Tibial artery (tissue), 4 donors: ENCODE measurements at regions not wholly inside any gene's neighbourhood (a gene's known extent, or its start where the extent isn't known, plus 50 kb on each side); places are given as distances from the start of the nearest gene placed in this dataset.

Experiments
- DNase-seq, 2 donors: peaks; one replicate each; pipeline ENCODE4 v3.0.0-alpha.2; 2019
- H3K27ac ChIP-seq, 2 donors: fragments of 200-600 bp; sonication (generic) in 1 of 2; 1 replicate in 1 of 2; 2 replicates in 1 of 2; pipeline ENCODE4 v1.5.1; 2018 to 2019; ENCODE audit warnings: mild to moderate bottlenecking in 1 of 2
- H3K27me3 ChIP-seq, 2 donors: fragments of 200-600 bp; sonication (generic) in 1 of 2; one replicate each; pipeline versions ENCODE4 v1.5.1 to v1.6.0; 2016 to 2019
- H3K36me3 ChIP-seq, 3 donors: fragments of 200-600 bp; sonication (generic) in 2 of 3; one replicate each; pipeline ENCODE4 v1.5.1; 2016 to 2019; ENCODE audit warnings: mild to moderate bottlenecking in 2 of 3
- H3K4me1 ChIP-seq, 4 donors: fragments of 200-600 bp; sonication (generic) in 2 of 4; 1 replicate in 3 of 4; 2 replicates in 1 of 4; pipeline ENCODE4 v1.5.1; 2016 to 2019
- H3K4me3 ChIP-seq, 2 donors: fragments of 200-600 bp; sonication (generic) in 1 of 2; 1 replicate in 1 of 2; 2 replicates in 1 of 2; pipeline ENCODE4 v1.5.1; 2018 to 2019; ENCODE audit warnings: mild to moderate bottlenecking in 2 of 2
- H3K9me3 ChIP-seq, 3 donors: fragments of 200-600 bp; sonication (generic) in 1 of 3; one replicate each; pipeline ENCODE4 v1.5.1; 2016 to 2019
- CTCF ChIP-seq, 2 experiments: fragments of 200-600 bp in 1 of 2; fragments of 450-650 bp in 1 of 2; IDR thresholded peaks; one replicate each; pipeline ENCODE4 v1.5.1; 2017 to 2019; ENCODE audit warnings: antibody characterized with exemption in 2 of 2, mild to moderate bottlenecking in 1 of 2, moderate library complexity in 1 of 2
- intact Hi-C: fragments of 100-400 bp; cut with DNase I; formaldehyde crosslinking; loops from one replicate; pipeline ENCODE4 v1.15.0; 2023; ENCODE audit warnings: low total_unique reads

- TF ChIP-seq CTCF (IDR thresholded peaks at IDR 0.05): no peak
- DNase-seq: no peak
- intact Hi-C loops: no loop called here
- H3K36me3 ChIP-seq: no peaks in the 10 kb centered on the region
- no peak overlapping the region for H3K27ac ChIP-seq
- no peaks in the 10 kb centered on the region for H3K4me1 ChIP-seq
- no peak overlapping the region for H3K4me3 ChIP-seq
- H3K27me3 ChIP-seq: no peaks in the 10 kb centered on the region
- no peaks in the 10 kb centered on the region for H3K9me3 ChIP-seq
These were observed 588.3 kb downstream of the BNC2 start for GRCh38 chr9:16282216-16282615.

- DNase-seq: no peak
- TF ChIP-seq CTCF (IDR thresholded peaks at IDR 0.05): no peak
- no peaks in the 10 kb centered on the region for H3K36me3 ChIP-seq
- no peak overlapping the region for H3K4me3 ChIP-seq
- no peaks in the 10 kb centered on the region for H3K4me1 ChIP-seq
- H3K27ac ChIP-seq: no peak overlapping the region
- no peaks in the 10 kb centered on the region for H3K27me3 ChIP-seq
- H3K9me3 ChIP-seq: no peaks in the 10 kb centered on the region
- intact Hi-C loops: no loop called here
These were observed 587.8 kb downstream of the BNC2 start for GRCh38 chr9:16282718-16283117.

GRCh38 chr9:16286160-16286559, 584.3 kb downstream of the BNC2 start:
- Histone ChIP-seq H3K27me3 (no peaks in the 10 kb centered on the region), H3K27ac (no peak overlapping the region), H3K4me1 (no peaks in the 10 kb centered on the region), H3K4me3 (no peak overlapping the region), H3K36me3 (no peaks in the 10 kb centered on the region), H3K9me3 (no peaks in the 10 kb centered on the region)
- TF ChIP-seq CTCF (IDR thresholded peaks at IDR 0.05): no peak
- DNase-seq: no peak
- intact Hi-C loops: no loop called here

- Histone ChIP-seq H3K27me3 (no peaks in the 10 kb centered on the region), H3K4me3 (no peak overlapping the region), H3K36me3 (no peaks in the 10 kb centered on the region), H3K9me3 (no peaks in the 10 kb centered on the region), H3K4me1 (peaks cover 0 to 4% (median 2%) of the 10 kb centered on the region in 4 donors), H3K27ac (no peak overlapping the region)
- intact Hi-C loops: no loop called here
- DNase-seq: no peak
- no peak for TF ChIP-seq CTCF (IDR thresholded peaks at IDR 0.05)
These were observed 580.8 kb downstream of the BNC2 start for GRCh38 chr9:16289639-16290038.

- intact Hi-C loops: no loop called here
- no peaks in the 10 kb centered on the region for H3K36me3 ChIP-seq
- no peak overlapping the region for H3K27ac ChIP-seq
- no peaks in the 10 kb centered on the region for H3K27me3 ChIP-seq
- H3K9me3 ChIP-seq: no peaks in the 10 kb centered on the region
- H3K4me1 ChIP-seq: peaks cover 0 to 9% (median 4%) of the 10 kb centered on the region in 4 donors
- TF ChIP-seq CTCF (IDR thresholded peaks at IDR 0.05): no peak
- H3K4me3 ChIP-seq: no peak overlapping the region
- no peak for DNase-seq
These were observed 580.3 kb downstream of the BNC2 start for GRCh38 chr9:16290169-16290568.

- no peak for TF ChIP-seq CTCF (IDR thresholded peaks at IDR 0.05)
- DNase-seq: no peak
- H3K4me1 ChIP-seq: peaks cover 0 to 9% (median 4%) of the 10 kb centered on the region in 4 donors
- H3K36me3 ChIP-seq: no peaks in the 10 kb centered on the region
- intact Hi-C loops: no loop called here
- H3K4me3 ChIP-seq: no peak overlapping the region
- H3K27me3 ChIP-seq: no peaks in the 10 kb centered on the region
- H3K9me3 ChIP-seq: no peaks in the 10 kb centered on the region
- no peak overlapping the region for H3K27ac ChIP-seq
These were observed 578.5 kb downstream of the BNC2 start for GRCh38 chr9:16291921-16292320.
